ENCODE measurements at regions not wholly inside any gene's neighbourhood (a gene's known extent, or its start where the extent isn't known, plus 50 kb on each side); places are given as distances from the start of the nearest gene placed in this dataset.
A peak's percentile ranks its signal among the peaks of the same experiment; 100 is the strongest.

GRCh38 chr13:74003374-74003773, 130.8 kb downstream of the KLF12 start:
- Mint-ChIP-seq H3K36me3 (ENCODE audit: low read depth) (no peaks in the 10 kb centered on the region), H3K9me3 (no peaks in the 10 kb centered on the region), H3K4me1 (ENCODE audit: low read depth) (peaks cover 19% of the 10 kb centered on the region), H3K27ac (no peak overlapping the region), H3K27me3 (ENCODE audit: low read depth) (no peaks in the 10 kb centered on the region), H3K4me3 (no peak overlapping the region)

- H3K4me3 Mint-ChIP-seq: no peak overlapping the region
- no peak overlapping the region for H3K27ac Mint-ChIP-seq
- H3K27me3 Mint-ChIP-seq (ENCODE audit: low read depth): no peaks in the 10 kb centered on the region
- peaks cover 15% of the 10 kb centered on the region for H3K4me1 Mint-ChIP-seq (ENCODE audit: low read depth)
- no peaks in the 10 kb centered on the region for H3K9me3 Mint-ChIP-seq
- no peaks in the 10 kb centered on the region for H3K36me3 Mint-ChIP-seq (ENCODE audit: low read depth)
Observed at GRCh38 chr13:74000876-74001275, 133.3 kb downstream of the KLF12 start.

GRCh38 chr13:73998631-73999030, 135.6 kb downstream of the KLF12 start:
- Mint-ChIP-seq H3K4me3 (no peak overlapping the region), H3K27ac (no peak overlapping the region), H3K4me1 (ENCODE audit: low read depth) (peaks cover 15% of the 10 kb centered on the region), H3K27me3 (ENCODE audit: low read depth) (no peaks in the 10 kb centered on the region), H3K36me3 (ENCODE audit: low read depth) (peaks cover 4% of the 10 kb centered on the region), H3K9me3 (no peaks in the 10 kb centered on the region)

- Mint-ChIP-seq H3K27me3 (ENCODE audit: low read depth) (no peaks in the 10 kb centered on the region), H3K9me3 (no peaks in the 10 kb centered on the region), H3K36me3 (ENCODE audit: low read depth) (peaks cover 4% of the 10 kb centered on the region), H3K27ac (no peak overlapping the region), H3K4me3 (no peak overlapping the region), H3K4me1 (ENCODE audit: low read depth) (peaks cover 14% of the 10 kb centered on the region)
Observed at GRCh38 chr13:73997964-73998363, 136.2 kb downstream of the KLF12 start.

GRCh38 chr13:73996569-73996968, 137.6 kb downstream of the KLF12 start:
- H3K27ac Mint-ChIP-seq: no peak overlapping the region
- H3K27me3 Mint-ChIP-seq (ENCODE audit: low read depth): no peaks in the 10 kb centered on the region

GRCh38 chr13:73995736-73996135, 138.5 kb downstream of the KLF12 start:
- peaks cover 15% of the 10 kb centered on the region for H3K4me1 Mint-ChIP-seq (ENCODE audit: low read depth)
- no peak overlapping the region for H3K4me3 Mint-ChIP-seq
- H3K27ac Mint-ChIP-seq: no peak overlapping the region
- no peaks in the 10 kb centered on the region for H3K27me3 Mint-ChIP-seq (ENCODE audit: low read depth)
- peaks cover 8% of the 10 kb centered on the region for H3K36me3 Mint-ChIP-seq (ENCODE audit: low read depth)
- H3K9me3 Mint-ChIP-seq: no peaks in the 10 kb centered on the region

More at GRCh38 chr13:73996569-73996968, 137.6 kb downstream of the KLF12 start:
- Mint-ChIP-seq H3K36me3 (ENCODE audit: low read depth) (peaks cover 8% of the 10 kb centered on the region), H3K4me3 (no peak overlapping the region), H3K9me3 (no peaks in the 10 kb centered on the region), H3K4me1 (ENCODE audit: low read depth) (peaks cover 17% of the 10 kb centered on the region)

GRCh38 chr13:73993661-73994060, 140.5 kb downstream of the KLF12 start:
- no peaks in the 10 kb centered on the region for H3K9me3 Mint-ChIP-seq
- H3K4me1 Mint-ChIP-seq (ENCODE audit: low read depth): peaks cover 9% of the 10 kb centered on the region
- H3K36me3 Mint-ChIP-seq (ENCODE audit: low read depth): peaks cover 10% of the 10 kb centered on the region
- no peak overlapping the region for H3K4me3 Mint-ChIP-seq
- no peaks in the 10 kb centered on the region for H3K27me3 Mint-ChIP-seq (ENCODE audit: low read depth)
- no peak overlapping the region for H3K27ac Mint-ChIP-seq

- H3K4me3 Mint-ChIP-seq: no peak overlapping the region
- no peaks in the 10 kb centered on the region for H3K9me3 Mint-ChIP-seq
- peaks cover 12% of the 10 kb centered on the region for H3K36me3 Mint-ChIP-seq (ENCODE audit: low read depth)
- no peak overlapping the region for H3K27ac Mint-ChIP-seq
- H3K27me3 Mint-ChIP-seq (ENCODE audit: low read depth): no peaks in the 10 kb centered on the region
- peaks cover 17% of the 10 kb centered on the region for H3K4me1 Mint-ChIP-seq (ENCODE audit: low read depth)
Observed at GRCh38 chr13:73991884-73992283, 142.3 kb downstream of the KLF12 start.

GRCh38 chr13:73991384-73991783, 142.8 kb downstream of the KLF12 start:
- no peaks in the 10 kb centered on the region for H3K27me3 Mint-ChIP-seq (ENCODE audit: low read depth)
- H3K27ac Mint-ChIP-seq: no peak overlapping the region
- no peak overlapping the region for H3K4me3 Mint-ChIP-seq
- H3K4me1 Mint-ChIP-seq (ENCODE audit: low read depth): peaks cover 17% of the 10 kb centered on the region
- peaks cover 12% of the 10 kb centered on the region for H3K36me3 Mint-ChIP-seq (ENCODE audit: low read depth)
- H3K9me3 Mint-ChIP-seq: no peaks in the 10 kb centered on the region

GRCh38 chr13:73989244-73989843, 144.9 kb downstream of the KLF12 start:
- Mint-ChIP-seq H3K27me3 (ENCODE audit: low read depth) (no peaks in the 10 kb centered on the region), H3K4me3 (no peak overlapping the region), H3K27ac (no peak overlapping the region), H3K36me3 (ENCODE audit: low read depth) (peaks cover 12% of the 10 kb centered on the region), H3K9me3 (no peaks in the 10 kb centered on the region), H3K4me1 (ENCODE audit: low read depth) (peaks cover 32% of the 10 kb centered on the region)

GRCh38 chr13:73988461-73988860, 145.7 kb downstream of the KLF12 start:
- H3K27ac Mint-ChIP-seq: no peak overlapping the region
- H3K27me3 Mint-ChIP-seq (ENCODE audit: low read depth): no peaks in the 10 kb centered on the region
- H3K9me3 Mint-ChIP-seq: no peaks in the 10 kb centered on the region
- no peak overlapping the region for H3K4me3 Mint-ChIP-seq
- peaks cover 33% of the 10 kb centered on the region for H3K4me1 Mint-ChIP-seq (ENCODE audit: low read depth)
- H3K36me3 Mint-ChIP-seq (ENCODE audit: low read depth): peaks cover 9% of the 10 kb centered on the region

GRCh38 chr13:73987618-73988017, 146.6 kb downstream of the KLF12 start:
- no peaks in the 10 kb centered on the region for H3K27me3 Mint-ChIP-seq (ENCODE audit: low read depth)
- H3K9me3 Mint-ChIP-seq: no peaks in the 10 kb centered on the region
- H3K27ac Mint-ChIP-seq: no peak overlapping the region
- H3K4me1 Mint-ChIP-seq (ENCODE audit: low read depth): peaks cover 33% of the 10 kb centered on the region
- no peak overlapping the region for H3K4me3 Mint-ChIP-seq
- peaks cover 9% of the 10 kb centered on the region for H3K36me3 Mint-ChIP-seq (ENCODE audit: low read depth)

- Mint-ChIP-seq H3K27me3 (ENCODE audit: low read depth) (no peaks in the 10 kb centered on the region), H3K4me1 (ENCODE audit: low read depth) (peaks cover 29% of the 10 kb centered on the region), H3K27ac (peak overlapping the region; percentile 80), H3K36me3 (ENCODE audit: low read depth) (peaks cover 5% of the 10 kb centered on the region), H3K4me3 (peak overlapping the region; percentile 66), H3K9me3 (no peaks in the 10 kb centered on the region)
Observed at GRCh38 chr13:73985783-73986182, 148.4 kb downstream of the KLF12 start.

GRCh38 chr13:73984949-73985691, 149.1 kb downstream of the KLF12 start:
- no peaks in the 10 kb centered on the region for H3K27me3 Mint-ChIP-seq (ENCODE audit: low read depth)
- H3K36me3 Mint-ChIP-seq (ENCODE audit: low read depth): peaks cover 6% of the 10 kb centered on the region
- H3K9me3 Mint-ChIP-seq: no peaks in the 10 kb centered on the region
- peaks cover 29% of the 10 kb centered on the region for H3K4me1 Mint-ChIP-seq (ENCODE audit: low read depth)
- H3K27ac Mint-ChIP-seq: peak overlapping the region; percentile 80
- peak overlapping the region; percentile 66 for H3K4me3 Mint-ChIP-seq

- H3K36me3 Mint-ChIP-seq (ENCODE audit: low read depth): peaks cover 5% of the 10 kb centered on the region
- H3K27me3 Mint-ChIP-seq (ENCODE audit: low read depth): no peaks in the 10 kb centered on the region
- H3K4me1 Mint-ChIP-seq (ENCODE audit: low read depth): peaks cover 29% of the 10 kb centered on the region
- H3K4me3 Mint-ChIP-seq: no peak overlapping the region
- H3K27ac Mint-ChIP-seq: peak overlapping the region; percentile 80
- no peaks in the 10 kb centered on the region for H3K9me3 Mint-ChIP-seq
Observed at GRCh38 chr13:73984201-73984600, 150.0 kb downstream of the KLF12 start.

Data from T-helper 1 cell treated with Interleukin-12 subunit alpha and Interleukin-12 subunit beta and Interleukin-4 antibody, amounts not matched to agents 30 μg/mL and 1 μg/mL, for 36 hours (primary cell).